ENCODE measurements at regions not wholly inside any gene's neighbourhood (a gene's known extent, or its start where the extent isn't known, plus 50 kb on each side); places are given as distances from the start of the nearest gene placed in this dataset.

- DNase-seq (ENCODE audit: low read depth) = no peak
- no peak overlapping the region for H3K4me3 ChIP-seq (ENCODE audit: control insufficient read depth, low read depth, low read length)
- no peak for TF ChIP-seq CTCF (conservative IDR thresholded peaks at IDR 0.05; ENCODE audit: control insufficient read depth, insufficient read depth, low read depth, low read length)
These were observed 232.2 kb upstream of the UBASH3B start for GRCh38 chr11:122423273-122423672.

- peak; percentile 63 for DNase-seq (ENCODE audit: low read depth)
- H3K4me3 ChIP-seq (ENCODE audit: control insufficient read depth, low read depth, low read length) = no peak overlapping the region
- TF ChIP-seq CTCF (conservative IDR thresholded peaks at IDR 0.05; ENCODE audit: control insufficient read depth, insufficient read depth, low read depth, low read length) = no peak
These were observed 232.8 kb upstream of the UBASH3B start for GRCh38 chr11:122422682-122423081.

DNA sequence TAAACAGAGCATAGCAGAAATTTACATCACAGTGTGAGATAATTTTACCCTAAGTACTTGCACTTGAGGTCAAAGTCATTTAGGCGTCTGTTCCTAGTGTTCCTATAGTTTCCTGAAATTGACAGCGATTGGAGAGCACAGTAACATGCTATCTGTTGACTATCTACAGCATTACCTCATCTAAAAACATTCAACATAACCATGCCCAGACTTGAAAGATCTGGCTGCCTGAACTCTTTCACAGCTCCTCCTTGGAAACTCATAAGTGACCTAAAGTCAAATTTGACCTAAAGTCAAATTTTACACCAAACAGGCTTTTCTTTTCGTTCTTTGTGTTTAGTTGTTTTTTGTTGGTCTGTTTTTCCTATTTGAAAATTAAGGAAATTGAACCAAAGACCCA, 233.8 kb upstream of the UBASH3B start:
- no peak overlapping the region for H3K4me3 ChIP-seq (ENCODE audit: control insufficient read depth, low read depth, low read length)

GRCh38 chr11:122418032-122418431, 237.5 kb upstream of the UBASH3B start:
- no peak for TF ChIP-seq CTCF (conservative IDR thresholded peaks at IDR 0.05; ENCODE audit: control insufficient read depth, insufficient read depth, low read depth, low read length)
- no peak overlapping the region for H3K4me3 ChIP-seq (ENCODE audit: control insufficient read depth, low read depth, low read length)
- no peak for DNase-seq (ENCODE audit: low read depth)

More for the DNA sequence above, 233.8 kb upstream of the UBASH3B start:
- DNase-seq (ENCODE audit: low read depth) = no peak
- TF ChIP-seq CTCF (conservative IDR thresholded peaks at IDR 0.05; ENCODE audit: control insufficient read depth, insufficient read depth, low read depth, low read length) = no peak

GRCh38 chr11:122414406-122415018, 241.0 kb upstream of the UBASH3B start:
- no peak for TF ChIP-seq CTCF (conservative IDR thresholded peaks at IDR 0.05; ENCODE audit: control insufficient read depth, insufficient read depth, low read depth, low read length)
- no peak overlapping the region for H3K4me3 ChIP-seq (ENCODE audit: control insufficient read depth, low read depth, low read length)
- no peak for DNase-seq (ENCODE audit: low read depth)

DNA sequence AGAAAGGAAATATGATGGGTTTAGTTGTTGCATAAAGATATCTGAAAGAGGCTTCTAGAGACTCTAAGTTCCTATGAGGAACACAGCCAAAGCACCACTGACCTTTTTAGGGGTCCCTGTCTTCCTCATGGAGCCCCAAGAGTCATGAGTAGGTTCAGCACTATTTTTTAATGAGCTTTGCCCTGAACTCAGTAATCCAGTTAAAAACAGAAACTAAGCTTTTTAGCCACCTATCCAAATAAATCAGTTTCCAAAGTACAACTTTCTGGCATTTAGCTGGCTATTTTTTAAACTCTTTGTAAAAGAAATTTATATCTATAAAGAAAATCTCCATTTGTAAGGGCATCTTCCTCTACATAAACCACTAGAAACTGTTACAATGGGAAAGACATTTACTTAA, 241.8 kb upstream of the UBASH3B start:
- H3K4me3 ChIP-seq (ENCODE audit: control insufficient read depth, low read depth, low read length) = no peak overlapping the region
- no peak for DNase-seq (ENCODE audit: low read depth)
- no peak for TF ChIP-seq CTCF (conservative IDR thresholded peaks at IDR 0.05; ENCODE audit: control insufficient read depth, insufficient read depth, low read depth, low read length)

DNA sequence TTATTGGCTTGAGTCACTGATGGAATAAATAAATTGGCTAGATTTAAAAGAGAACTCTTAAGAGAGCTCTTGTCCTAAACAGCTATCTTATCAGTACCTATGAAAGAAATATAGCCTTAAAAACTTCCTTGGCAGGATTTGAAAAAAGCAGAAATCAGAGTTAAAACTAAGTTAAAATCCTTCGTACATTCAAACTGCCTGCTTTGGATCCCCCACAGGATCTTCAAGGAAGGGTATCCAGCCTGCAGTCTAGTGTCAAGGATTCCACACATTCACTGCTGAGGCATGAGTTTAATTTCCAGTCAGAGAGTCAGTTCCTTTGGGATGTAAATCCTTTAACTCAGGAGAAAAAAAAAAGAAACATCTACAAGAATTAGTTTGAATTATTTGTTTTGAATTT, 242.9 kb upstream of the UBASH3B start:
- TF ChIP-seq CTCF (conservative IDR thresholded peaks at IDR 0.05; ENCODE audit: control insufficient read depth, insufficient read depth, low read depth, low read length) = no peak
- H3K4me3 ChIP-seq (ENCODE audit: control insufficient read depth, low read depth, low read length) = no peak overlapping the region
- DNase-seq (ENCODE audit: low read depth) = no peak

Measured in fibroblast of mammary gland (primary cell).